KMS-11 (cell line): ENCODE measurements at regions not wholly inside any gene's neighbourhood (a gene's known extent, or its start where the extent isn't known, plus 50 kb on each side); places are given as distances from the start of the nearest gene placed in this dataset.

ENCODE experiments used
- H2AFZ ChIP-seq: fragments of 200-600 bp; sonication (generic); 2 replicates; pipeline ENCODE4 v1.6.1; 2016; ENCODE audit warnings: antibody characterized with exemption, mixed run types, low read depth
- H3K27ac ChIP-seq: fragments of 200-600 bp; sonication (generic); 2 replicates; pipeline ENCODE4 v1.6.1; 2016; ENCODE audit warnings: mild to moderate bottlenecking, mixed run types
- H3K27me3 ChIP-seq: fragments of 200-600 bp; sonication (generic); 2 replicates; pipeline ENCODE4 v1.6.1; 2017; ENCODE audit warnings: mild to moderate bottlenecking, low read depth, mixed run types, moderate library complexity; ENCODE audit not compliant: insufficient read depth
- H3K36me3 ChIP-seq: fragments of 200-600 bp; sonication (generic); 2 replicates; pipeline ENCODE4 v1.6.1; 2017; ENCODE audit warnings: mild to moderate bottlenecking, mixed run types; ENCODE audit not compliant: insufficient read depth
- H3K4me1 ChIP-seq: fragments of 200-600 bp; sonication (generic); 2 replicates; pipeline ENCODE4 v1.6.1; 2016; ENCODE audit warnings: mild to moderate bottlenecking, low read depth, mixed run types; ENCODE audit not compliant: poor library complexity, severe bottlenecking
- H3K4me2 ChIP-seq: fragments of 200-600 bp; sonication (generic); 2 replicates; pipeline ENCODE4 v1.7.0; 2016; ENCODE audit warnings: mild to moderate bottlenecking, mixed run types
- H3K4me3 ChIP-seq: fragments of 200-600 bp; sonication (generic); IDR thresholded peaks from 2 replicates; pipeline ENCODE4 v1.6.1; 2017; ENCODE audit warnings: low read depth, low read length, mixed read lengths; ENCODE audit not compliant: insufficient read depth
- H3K79me2 ChIP-seq: fragments of 200-600 bp; sonication (generic); 2 replicates; pipeline ENCODE4 v1.6.1; 2016; ENCODE audit warnings: low read depth, mixed run types; ENCODE audit not compliant: insufficient read depth
- H3K9ac ChIP-seq: fragments of 200-600 bp; sonication (generic); 2 replicates; pipeline ENCODE4 v1.6.1; 2016; ENCODE audit warnings: mild to moderate bottlenecking, mixed run types
- H4K20me1 ChIP-seq: fragments of 200-600 bp; sonication (generic); 2 replicates; pipeline ENCODE4 v1.6.1; 2016; ENCODE audit warnings: mild to moderate bottlenecking, mixed run types; ENCODE audit not compliant: insufficient read depth
- CTCF ChIP-seq: fragments of 200-600 bp; sonication (generic); conservative IDR thresholded peaks from 2 replicates; pipeline ENCODE4 v1.6.1; 2017; ENCODE audit warnings: low read depth, mild to moderate bottlenecking, antibody characterized with exemption, low read length, moderate library complexity, mixed read lengths

DNA sequence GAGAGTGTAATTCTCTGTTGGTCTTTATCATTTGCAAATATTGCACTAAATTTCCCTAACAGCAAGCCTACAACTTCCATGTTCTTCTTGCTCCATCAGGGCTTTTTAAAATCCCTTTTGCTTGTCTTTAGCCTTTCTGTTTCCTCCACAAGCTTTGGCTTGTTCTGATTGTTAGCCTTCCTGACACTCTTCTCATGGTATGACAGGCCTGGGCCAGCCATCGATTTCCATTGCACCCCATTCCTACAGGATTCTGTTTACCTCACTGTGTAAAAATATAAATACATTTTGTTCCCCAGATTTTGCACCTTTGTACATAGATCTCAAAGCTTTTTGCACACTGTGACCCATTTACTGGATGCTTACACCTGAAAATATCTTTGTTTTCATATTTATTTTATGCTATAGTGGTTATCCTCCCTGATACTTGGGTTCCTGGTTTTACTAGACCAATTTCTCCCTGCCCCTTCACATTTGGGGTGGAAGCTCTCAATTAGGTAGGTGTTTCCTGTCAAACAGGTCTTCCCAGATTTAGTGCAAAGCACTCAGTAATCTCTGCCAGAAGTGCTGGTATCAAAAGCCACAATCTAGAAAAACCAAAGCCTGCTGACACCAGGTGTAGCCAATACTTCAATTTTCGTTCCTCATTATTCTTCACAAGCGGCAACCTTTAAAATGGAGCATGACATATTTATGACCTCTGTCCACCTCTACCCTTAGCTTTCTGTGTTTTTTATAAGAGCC, 57.9 kb upstream of the PPP2R3A start:
- Histone ChIP-seq H3K4me2 (no peak overlapping the region), H4K20me1 (no peaks in the 10 kb centered on the region), H3K9ac (no peak overlapping the region), H3K36me3 (no peaks in the 10 kb centered on the region), H2AFZ (no peak overlapping the region), H3K79me2 (no peaks in the 10 kb centered on the region), H3K4me1 (no peaks in the 10 kb centered on the region), H3K27me3 (no peaks in the 10 kb centered on the region), H3K27ac (no peak overlapping the region), H3K4me3 (no peak overlapping the region)
- no peak for TF ChIP-seq CTCF

- Histone ChIP-seq H3K79me2 (no peaks in the 10 kb centered on the region), H3K4me3 (no peak overlapping the region), H3K4me2 (no peak overlapping the region), H3K27me3 (no peaks in the 10 kb centered on the region), H3K27ac (no peak overlapping the region), H3K4me1 (no peaks in the 10 kb centered on the region), H3K36me3 (no peaks in the 10 kb centered on the region), H4K20me1 (no peaks in the 10 kb centered on the region), H2AFZ (no peak overlapping the region), H3K9ac (no peak overlapping the region)
- no peak for TF ChIP-seq CTCF
These were observed 57.3 kb upstream of the PPP2R3A start for GRCh38 chr3:135908225-135908624.

DNA sequence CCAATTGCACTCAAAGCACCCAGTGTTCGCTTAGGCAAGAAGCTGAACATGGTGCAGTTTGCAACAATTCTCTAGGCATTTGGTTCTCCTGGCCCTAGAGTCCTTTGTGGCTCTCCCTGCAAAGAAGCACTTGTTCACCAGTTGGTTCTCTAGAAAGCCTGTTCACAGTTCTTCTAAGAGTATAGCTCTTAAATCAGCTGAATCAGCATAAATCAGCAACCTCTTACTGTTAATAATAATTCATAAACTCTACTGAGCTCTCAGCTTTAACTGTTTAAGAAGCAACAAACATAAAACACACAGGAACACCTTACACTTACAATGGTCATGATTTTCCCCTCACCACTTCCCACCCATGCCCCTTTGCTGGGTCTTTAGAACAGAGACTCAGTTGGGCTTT, 56.8 kb upstream of the PPP2R3A start:
- Histone ChIP-seq H3K27me3 (no peaks in the 10 kb centered on the region), H3K27ac (no peak overlapping the region), H3K36me3 (no peaks in the 10 kb centered on the region), H3K4me2 (no peak overlapping the region), H3K4me3 (no peak overlapping the region), H4K20me1 (no peaks in the 10 kb centered on the region), H2AFZ (no peak overlapping the region), H3K4me1 (no peaks in the 10 kb centered on the region), H3K9ac (no peak overlapping the region), H3K79me2 (no peaks in the 10 kb centered on the region)
- TF ChIP-seq CTCF: no peak

DNA sequence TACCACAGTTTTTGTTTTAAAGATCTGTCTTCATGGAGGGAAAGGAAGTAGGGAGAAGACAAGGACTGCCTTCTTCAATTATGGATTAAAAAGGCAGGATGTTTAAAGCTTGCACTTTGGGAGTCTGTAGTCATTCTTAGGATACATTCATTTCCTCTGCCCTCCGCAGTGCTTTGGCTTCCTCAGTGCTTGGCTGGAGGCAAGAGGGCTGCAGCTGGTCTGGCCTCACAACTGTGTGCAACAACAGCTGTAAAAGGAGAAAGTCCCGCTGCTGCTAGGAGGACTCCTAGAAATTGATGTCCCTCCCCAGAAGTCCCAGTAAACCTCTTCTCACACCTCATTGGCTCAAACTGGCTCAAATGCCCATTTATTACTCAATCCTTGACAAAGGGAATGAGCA, 54.4 kb upstream of the PPP2R3A start:
- Histone ChIP-seq H2AFZ (no peak overlapping the region), H3K4me2 (no peak overlapping the region), H3K9ac (no peak overlapping the region), H3K27ac (no peak overlapping the region), H3K4me1 (no peaks in the 10 kb centered on the region), H3K79me2 (no peaks in the 10 kb centered on the region), H3K4me3 (no peak overlapping the region), H3K27me3 (no peaks in the 10 kb centered on the region), H4K20me1 (no peaks in the 10 kb centered on the region), H3K36me3 (no peaks in the 10 kb centered on the region)
- no peak for TF ChIP-seq CTCF
